A549 (cell line): ENCODE measurements at regions not wholly inside any gene's neighbourhood (a gene's known extent, or its start where the extent isn't known, plus 50 kb on each side); places are given as distances from the start of the nearest gene placed in this dataset.

Source experiments
- BHLHE40 ChIP-seq: IDR thresholded peaks from 2 replicates; pipeline ENCODE4 v1.6.1; 2012; ENCODE audit warnings: low read depth, low read length, inconsistent platforms
- CTCF ChIP-seq: fragments of >200 bp; sonication (Bioruptor Twin); formaldehyde crosslinking; IDR thresholded peaks from 3 replicates; pipeline ENCODE4 v1.5.1; 2016
- EHMT2 ChIP-seq: fragments of 200-600 bp; sonication (generic); IDR thresholded peaks from 2 replicates; pipeline ENCODE4 v1.6.1; 2016; ENCODE audit warnings: antibody characterized with exemption, low read depth, mild to moderate bottlenecking, moderate library complexity
- EP300 ChIP-seq, 2 experiments: fragments of >200 bp; sonication (Bioruptor Twin); formaldehyde crosslinking; IDR thresholded peaks; 2 replicates in 1 of 2; 3 replicates in 1 of 2; pipeline ENCODE4 v1.6.1; 2016 to 2017
- HDAC2 ChIP-seq: fragments of 200-600 bp; sonication (generic); IDR thresholded peaks from 2 replicates; pipeline ENCODE4 v1.6.1; 2016
- KDM1A ChIP-seq: fragments of 200-600 bp; sonication (generic); IDR thresholded peaks from 2 replicates; pipeline ENCODE4 v1.6.1; 2016; ENCODE audit warnings: low read depth, mild to moderate bottlenecking
- MAFK ChIP-seq: fragments of 450-650 bp; IDR thresholded peaks from 2 replicates; pipeline ENCODE4 v1.6.1; 2014; ENCODE audit not compliant: partially characterized antibody
- MAX ChIP-seq: IDR thresholded peaks from 2 replicates; pipeline ENCODE4 v1.6.1; 2012
- POLR2A ChIP-seq: IDR thresholded peaks from 2 replicates; pipeline ENCODE4 v1.6.1; 2012; ENCODE audit warnings: mild to moderate bottlenecking, low read length
- RAD21 ChIP-seq, 2 experiments: fragments of >200 bp in 1 of 2; sonication (Bioruptor Twin) in 1 of 2; formaldehyde crosslinking in 1 of 2; IDR thresholded peaks in 1 of 2; conservative IDR thresholded peaks in 1 of 2; 2 replicates in 1 of 2; 3 replicates in 1 of 2; pipeline ENCODE4 v1.6.1; 2012 to 2018; ENCODE audit warnings: inconsistent platforms in 1 of 2
- SMC3 ChIP-seq: fragments of >200 bp; sonication (Bioruptor Twin); formaldehyde crosslinking; IDR thresholded peaks from 3 replicates; pipeline ENCODE4 v1.6.1; 2018; ENCODE audit warnings: inconsistent platforms
- SREBF2 ChIP-seq: fragments of 450-650 bp; IDR thresholded peaks from 2 replicates; pipeline ENCODE4 v1.6.1; 2014; ENCODE audit warnings: mild to moderate bottlenecking, moderate library complexity
- USF2 ChIP-seq: fragments of 450-650 bp; IDR thresholded peaks from 2 replicates; pipeline ENCODE4 v1.6.1; 2014; ENCODE audit warnings: antibody characterized with exemption

DNA sequence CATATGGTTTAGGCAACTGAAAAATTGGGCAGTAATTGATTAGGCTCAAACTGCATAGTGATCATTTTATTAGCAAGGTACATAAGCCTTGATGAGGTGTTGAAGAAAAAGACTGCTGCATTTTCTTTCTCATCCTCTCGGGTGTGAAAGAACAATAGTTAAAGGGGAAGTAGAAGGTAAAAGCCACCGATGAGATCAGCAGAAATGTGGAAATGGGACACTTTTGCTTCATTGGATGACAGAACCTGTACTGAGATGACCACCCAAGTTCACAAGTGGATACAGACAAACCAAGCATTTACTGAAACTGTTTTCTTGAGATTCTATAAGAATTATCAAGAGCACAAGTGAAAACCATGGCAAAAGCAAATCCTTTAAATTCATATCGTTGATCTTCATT lies 184.0 kb downstream of the TMX1 start:
- no peak for TF ChIP-seq EHMT2
- no peak for TF ChIP-seq MAX
- no peak for TF ChIP-seq CTCF
- TF ChIP-seq EP300 (IDR thresholded peaks at IDR 0.05): no peak
- TF ChIP-seq MAFK: no peak
- TF ChIP-seq USF2: no peak
- TF ChIP-seq BHLHE40: no peak
- no peak for TF ChIP-seq POLR2A
- no peak for TF ChIP-seq KDM1A
- TF ChIP-seq HDAC2: no peak
- TF ChIP-seq SREBF2: no peak
- TF ChIP-seq RAD21 (conservative IDR thresholded peaks at IDR 0.05 in 1 of 2, IDR thresholded peaks at IDR 0.05 in 1 of 2): no peak
- no peak for TF ChIP-seq SMC3
